Type B pancreatic cell (in vitro differentiated cells): ENCODE measurements at regions not wholly inside any gene's neighbourhood (a gene's known extent, or its start where the extent isn't known, plus 50 kb on each side); places are given as distances from the start of the nearest gene placed in this dataset.

Source experiments
- DNase-seq: peaks from one replicate; pipeline ENCODE4 v3.0.0; 2021; ENCODE audit warnings: mixed read lengths; ENCODE audit not compliant: unreplicated experiment; ENCODE audit errors: extremely low spot score
- H3K27ac Mint-ChIP-seq: 2 replicates; pipeline ENCODE4 v1.8.0; 2021; ENCODE audit warnings: mild to moderate bottlenecking, mixed read lengths
- H3K27me3 Mint-ChIP-seq: 2 replicates; pipeline ENCODE4 v1.8.0; 2021; ENCODE audit warnings: mixed read lengths
- H3K36me3 Mint-ChIP-seq: 2 replicates; pipeline ENCODE4 v1.8.0; 2021; ENCODE audit warnings: mixed read lengths
- H3K4me1 Mint-ChIP-seq: one replicate; pipeline ENCODE4 v1.8.0; 2021; ENCODE audit warnings: mixed read lengths; ENCODE audit not compliant: unreplicated experiment
- H3K4me3 Mint-ChIP-seq: 2 replicates; pipeline ENCODE4 v1.8.0; 2021; ENCODE audit warnings: mild to moderate bottlenecking, mixed read lengths
- H3K9me3 Mint-ChIP-seq: 2 replicates; pipeline ENCODE4 v1.8.0; 2021; ENCODE audit warnings: mixed read lengths
- TF ChIP-seq, protein P1 (sequence below): fragments of 200-600 bp; sonication (generic); conservative IDR thresholded peaks from 2 replicates; pipeline ENCODE4 v1.5.0; 2021; ENCODE audit warnings: antibody characterized with exemption, mild to moderate bottlenecking

DNA sequence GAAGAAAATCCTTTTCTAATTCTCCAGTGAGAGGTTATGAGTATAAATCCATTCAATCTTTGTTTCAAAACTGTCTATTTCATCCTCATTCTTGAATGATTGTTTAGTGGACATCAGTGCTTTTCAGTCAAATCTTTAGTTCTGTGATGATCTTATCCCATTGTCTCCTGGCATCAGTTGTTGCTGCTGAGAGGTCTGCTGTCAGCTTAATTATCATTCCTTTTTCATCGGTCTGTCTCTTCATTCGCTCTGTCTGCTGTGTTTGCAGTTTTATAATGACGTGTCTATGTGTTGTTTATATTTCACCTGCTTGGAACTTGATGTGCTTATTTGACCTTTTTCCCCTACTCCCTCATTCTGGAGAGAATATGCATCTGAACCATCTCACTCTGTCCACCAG, 69.2 kb upstream of the GLI2 start:
- TF ChIP-seq, protein P1, sequence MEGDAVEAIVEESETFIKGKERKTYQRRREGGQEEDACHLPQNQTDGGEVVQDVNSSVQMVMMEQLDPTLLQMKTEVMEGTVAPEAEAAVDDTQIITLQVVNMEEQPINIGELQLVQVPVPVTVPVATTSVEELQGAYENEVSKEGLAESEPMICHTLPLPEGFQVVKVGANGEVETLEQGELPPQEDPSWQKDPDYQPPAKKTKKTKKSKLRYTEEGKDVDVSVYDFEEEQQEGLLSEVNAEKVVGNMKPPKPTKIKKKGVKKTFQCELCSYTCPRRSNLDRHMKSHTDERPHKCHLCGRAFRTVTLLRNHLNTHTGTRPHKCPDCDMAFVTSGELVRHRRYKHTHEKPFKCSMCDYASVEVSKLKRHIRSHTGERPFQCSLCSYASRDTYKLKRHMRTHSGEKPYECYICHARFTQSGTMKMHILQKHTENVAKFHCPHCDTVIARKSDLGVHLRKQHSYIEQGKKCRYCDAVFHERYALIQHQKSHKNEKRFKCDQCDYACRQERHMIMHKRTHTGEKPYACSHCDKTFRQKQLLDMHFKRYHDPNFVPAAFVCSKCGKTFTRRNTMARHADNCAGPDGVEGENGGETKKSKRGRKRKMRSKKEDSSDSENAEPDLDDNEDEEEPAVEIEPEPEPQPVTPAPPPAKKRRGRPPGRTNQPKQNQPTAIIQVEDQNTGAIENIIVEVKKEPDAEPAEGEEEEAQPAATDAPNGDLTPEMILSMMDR, result no peak
- Mint-ChIP-seq H3K9me3 (peaks cover 29% of the 10 kb centered on the region), H3K4me1 (peaks cover 27% of the 10 kb centered on the region), H3K36me3 (no peaks in the 10 kb centered on the region), H3K27me3 (peaks cover 32% of the 10 kb centered on the region), H3K27ac (no peak overlapping the region), H3K4me3 (no peak overlapping the region)
- DNase-seq, result no peak

DNA sequence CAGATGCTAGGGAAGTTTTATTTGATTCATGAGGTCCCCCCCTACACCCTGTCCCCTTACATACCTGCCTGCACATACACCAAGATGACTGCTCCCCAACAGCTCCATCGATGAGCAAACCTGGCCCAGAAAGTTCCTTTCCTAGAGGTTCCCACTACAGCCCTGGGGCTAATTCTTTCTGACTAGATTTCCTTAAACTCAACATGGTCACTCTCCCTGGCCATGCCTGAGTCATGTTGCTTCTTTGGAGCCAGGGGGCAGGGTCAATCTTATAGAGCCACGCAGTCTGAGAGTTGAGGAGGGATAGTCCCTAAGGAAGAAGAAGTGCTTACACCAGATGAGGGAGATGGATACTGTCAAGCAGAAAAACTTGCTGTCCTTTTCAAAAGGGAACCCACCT, 67.7 kb upstream of the GLI2 start:
- TF ChIP-seq, protein P1, result no peak
- DNase-seq, result peak; percentile 15
- H3K36me3 Mint-ChIP-seq, result no peaks in the 10 kb centered on the region
- peaks cover 29% of the 10 kb centered on the region for H3K9me3 Mint-ChIP-seq
- H3K4me3 Mint-ChIP-seq, result no peak overlapping the region
- peaks cover 34% of the 10 kb centered on the region for H3K27me3 Mint-ChIP-seq
- peaks cover 17% of the 10 kb centered on the region for H3K4me1 Mint-ChIP-seq
- no peak overlapping the region for H3K27ac Mint-ChIP-seq

DNA sequence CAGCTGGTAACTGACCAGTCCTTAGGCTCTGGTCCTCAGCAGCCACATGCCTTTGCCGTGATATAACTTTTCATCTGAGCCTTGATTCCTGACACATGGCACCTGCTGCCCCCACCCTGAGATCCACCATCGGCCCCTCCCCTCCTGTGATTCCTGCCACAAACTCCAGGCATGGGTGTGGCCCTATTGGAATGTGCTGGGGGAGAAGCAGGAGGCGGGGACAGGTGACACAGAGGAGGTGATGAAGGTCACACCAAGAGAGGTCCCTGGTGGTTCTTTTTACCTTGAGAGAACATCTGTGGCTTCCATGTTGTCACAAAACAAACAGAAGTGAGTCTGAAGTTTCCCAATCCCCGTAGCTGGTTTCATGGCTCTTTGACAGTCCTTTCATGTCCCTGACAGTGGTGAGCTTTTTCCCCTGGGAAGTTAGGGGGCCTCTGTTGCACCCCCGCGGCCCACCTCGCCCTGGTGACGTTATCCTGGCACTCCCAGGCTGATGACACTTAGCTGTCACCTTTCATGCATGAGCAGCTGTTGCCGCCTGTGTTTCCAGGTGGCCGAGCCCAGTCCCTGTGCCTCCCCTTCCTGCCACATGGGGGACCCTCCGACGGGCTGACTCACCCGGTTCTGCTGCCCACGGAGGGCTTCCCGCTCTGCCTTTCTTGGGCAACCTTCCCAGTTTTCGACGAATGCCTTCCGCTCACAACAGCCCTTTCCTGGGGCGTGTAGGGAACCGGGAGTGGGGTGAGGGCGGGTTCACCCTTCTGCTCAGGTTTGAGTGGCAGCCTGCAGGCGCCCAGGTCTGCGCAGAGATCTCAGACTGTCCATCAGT, 66.3 kb upstream of the GLI2 start:
- Mint-ChIP-seq H3K36me3 (no peaks in the 10 kb centered on the region), H3K4me1 (peaks cover 15% of the 10 kb centered on the region), H3K9me3 (peaks cover 29% of the 10 kb centered on the region), H3K27me3 (peaks cover 38% of the 10 kb centered on the region), H3K4me3 (no peak overlapping the region), H3K27ac (peak overlapping the region; percentile 72)
- peak; percentile 68 for DNase-seq
- TF ChIP-seq, protein P1, result peak; percentile 71

DNA sequence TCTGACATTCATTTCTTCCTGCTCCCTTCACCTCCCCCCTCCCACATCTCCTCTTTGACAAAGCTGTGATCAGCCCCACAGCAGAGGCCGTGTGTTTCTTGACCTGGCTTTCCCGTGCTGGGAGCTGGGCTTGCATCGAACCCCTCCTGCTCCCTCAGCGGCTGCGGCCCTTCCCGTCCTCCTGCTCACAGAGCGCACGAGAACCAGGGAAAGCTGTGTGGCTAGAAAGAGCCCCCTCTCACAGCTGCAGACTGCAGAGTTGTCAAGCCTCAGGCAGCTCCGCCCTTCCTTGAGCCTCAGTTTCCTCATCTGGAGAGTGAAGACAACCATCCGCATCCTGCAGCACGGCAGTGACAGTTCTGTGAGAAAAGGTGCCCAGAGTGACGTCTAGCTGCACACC, 65.7 kb upstream of the GLI2 start:
- Mint-ChIP-seq H3K27ac (no peak overlapping the region), H3K4me1 (peaks cover 15% of the 10 kb centered on the region), H3K27me3 (peaks cover 38% of the 10 kb centered on the region), H3K4me3 (no peak overlapping the region), H3K36me3 (no peaks in the 10 kb centered on the region), H3K9me3 (peaks cover 29% of the 10 kb centered on the region)
- TF ChIP-seq, protein P1, result no peak
- DNase-seq, result peak; percentile 59

DNA sequence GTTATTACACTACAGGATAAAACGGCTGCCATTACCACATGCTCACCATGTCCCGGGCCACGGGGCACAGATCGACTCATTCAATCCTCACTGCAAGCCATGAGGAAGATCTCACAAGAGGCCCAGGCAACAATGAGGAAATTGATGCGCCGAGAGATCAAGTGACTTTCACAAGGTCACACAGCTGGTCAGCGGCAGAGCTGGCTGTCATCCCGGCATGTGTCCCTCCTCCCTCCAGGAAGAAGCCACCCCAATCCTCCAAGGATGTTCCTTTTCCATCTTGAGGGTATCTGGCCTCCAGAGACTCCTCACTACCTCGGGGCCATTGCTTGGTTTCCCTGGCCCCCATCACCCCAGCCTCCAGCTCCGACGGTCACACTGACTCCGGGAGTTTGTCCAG, 65.3 kb upstream of the GLI2 start:
- TF ChIP-seq, protein P1, result no peak
- Mint-ChIP-seq H3K36me3 (no peaks in the 10 kb centered on the region), H3K4me3 (no peak overlapping the region), H3K27me3 (peaks cover 38% of the 10 kb centered on the region), H3K4me1 (peaks cover 15% of the 10 kb centered on the region), H3K9me3 (peaks cover 27% of the 10 kb centered on the region), H3K27ac (no peak overlapping the region)
- DNase-seq, result no peak
